Astrocyte of the spinal cord (primary cell): ENCODE measurements at regions not wholly inside any gene's neighbourhood (a gene's known extent, or its start where the extent isn't known, plus 50 kb on each side); places are given as distances from the start of the nearest gene placed in this dataset.

Experiments used
- DNase-seq: peaks from one replicate; pipeline ENCODE4 v3.0.0; 2011; ENCODE audit warnings: low read depth, low spot score
- H3K4me3 ChIP-seq: 2 replicates; pipeline ENCODE4 v1.5.1; 2011; ENCODE audit warnings: low read depth, mild to moderate bottlenecking, low read length, moderate library complexity
- in situ Hi-C: cut with HindIII; loops from 2 replicates; pipeline ENCODE4 v1.10.0; 2017; ENCODE audit warnings: low sequenced_read_pairs
- TF ChIP-seq, protein P1 (sequence below): IDR thresholded peaks from 2 replicates; pipeline ENCODE4 v1.5.1; 2012; ENCODE audit warnings: low read depth, mild to moderate bottlenecking, low read length, inconsistent platforms

DNA sequence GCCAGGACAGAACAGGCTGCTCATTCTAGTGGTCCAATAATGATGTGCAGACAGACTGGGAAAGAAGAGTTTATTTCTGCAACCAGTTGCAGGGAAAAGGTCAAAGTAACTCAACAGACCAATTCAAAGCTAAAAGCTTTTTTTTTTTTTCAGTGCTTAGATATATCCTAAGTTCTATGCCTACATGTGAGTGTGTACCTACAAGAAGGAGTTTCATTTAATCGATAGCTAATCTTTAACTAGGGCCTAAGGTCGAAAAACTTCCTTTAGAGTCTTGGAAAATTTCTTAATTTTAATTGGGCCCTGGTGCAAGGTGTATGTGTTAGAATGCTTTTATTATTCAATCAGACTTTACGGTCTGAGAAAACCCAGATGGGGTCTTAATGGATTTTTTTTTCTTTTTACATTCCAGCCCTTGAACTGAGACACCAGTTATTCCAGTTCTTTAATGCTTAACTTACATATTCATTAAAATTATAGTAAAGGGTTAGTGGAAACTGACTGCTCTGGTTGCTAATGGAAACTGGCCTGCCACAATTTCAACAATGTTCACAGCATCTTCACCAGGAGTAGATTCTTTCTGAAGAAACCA lies 365.3 kb downstream of the MTRR start:
- H3K4me3 ChIP-seq = no peak overlapping the region
- DNase-seq = no peak
- TF ChIP-seq, protein P1, sequence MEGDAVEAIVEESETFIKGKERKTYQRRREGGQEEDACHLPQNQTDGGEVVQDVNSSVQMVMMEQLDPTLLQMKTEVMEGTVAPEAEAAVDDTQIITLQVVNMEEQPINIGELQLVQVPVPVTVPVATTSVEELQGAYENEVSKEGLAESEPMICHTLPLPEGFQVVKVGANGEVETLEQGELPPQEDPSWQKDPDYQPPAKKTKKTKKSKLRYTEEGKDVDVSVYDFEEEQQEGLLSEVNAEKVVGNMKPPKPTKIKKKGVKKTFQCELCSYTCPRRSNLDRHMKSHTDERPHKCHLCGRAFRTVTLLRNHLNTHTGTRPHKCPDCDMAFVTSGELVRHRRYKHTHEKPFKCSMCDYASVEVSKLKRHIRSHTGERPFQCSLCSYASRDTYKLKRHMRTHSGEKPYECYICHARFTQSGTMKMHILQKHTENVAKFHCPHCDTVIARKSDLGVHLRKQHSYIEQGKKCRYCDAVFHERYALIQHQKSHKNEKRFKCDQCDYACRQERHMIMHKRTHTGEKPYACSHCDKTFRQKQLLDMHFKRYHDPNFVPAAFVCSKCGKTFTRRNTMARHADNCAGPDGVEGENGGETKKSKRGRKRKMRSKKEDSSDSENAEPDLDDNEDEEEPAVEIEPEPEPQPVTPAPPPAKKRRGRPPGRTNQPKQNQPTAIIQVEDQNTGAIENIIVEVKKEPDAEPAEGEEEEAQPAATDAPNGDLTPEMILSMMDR = no peak
- in situ Hi-C loops = no loop called here

DNA sequence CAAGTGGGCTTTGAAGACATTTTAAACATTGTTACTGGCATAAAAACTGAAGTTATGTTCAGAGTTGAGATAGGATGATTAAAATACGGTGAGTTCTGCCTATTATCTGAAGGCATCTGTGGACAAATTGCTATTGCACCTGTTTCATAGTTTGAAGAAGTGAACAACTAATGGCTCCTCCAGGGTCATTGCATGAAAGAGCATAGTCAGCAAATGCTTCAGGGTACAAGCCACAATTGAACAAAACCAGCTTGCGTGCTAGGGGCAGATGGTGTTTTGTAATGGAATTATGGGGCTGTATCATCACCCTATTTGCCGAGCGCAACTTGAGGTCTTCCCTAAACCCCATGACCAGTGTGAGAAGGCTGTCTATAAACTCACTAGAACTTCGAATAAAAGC lies 369.1 kb downstream of the MTRR start:
- in situ Hi-C loops = no loop called here
- TF ChIP-seq, protein P1 = no peak
- no peak for DNase-seq
- no peak overlapping the region for H3K4me3 ChIP-seq

- in situ Hi-C loops = no loop called here
- no peak for DNase-seq
- TF ChIP-seq, protein P1 = no peak
- no peak overlapping the region for H3K4me3 ChIP-seq
Measured at GRCh38 chr5:8239198-8239597, 370.2 kb downstream of the MTRR start.

DNA sequence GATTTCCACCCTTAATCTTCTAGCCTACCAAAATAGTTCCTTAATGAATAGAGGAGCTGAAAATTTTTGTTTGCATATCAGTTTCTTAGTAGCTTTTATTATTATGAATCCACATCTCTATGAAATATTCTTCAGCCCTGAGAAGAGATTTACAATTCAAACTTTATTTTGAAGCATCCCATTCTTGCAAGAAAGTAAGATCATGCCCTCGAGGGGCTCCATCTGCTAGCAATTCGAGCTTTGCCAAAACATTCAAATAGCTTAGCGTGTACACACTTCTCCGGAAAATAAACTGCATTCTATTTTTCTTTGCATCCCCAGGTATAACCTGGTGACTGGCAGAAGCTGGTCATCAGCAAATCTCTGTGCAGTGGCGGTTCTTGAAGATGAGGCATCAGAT lies 370.7 kb downstream of the MTRR start:
- H3K4me3 ChIP-seq = no peak overlapping the region
- DNase-seq = no peak
- TF ChIP-seq, protein P1 = no peak
- in situ Hi-C loops = no loop called here

DNA sequence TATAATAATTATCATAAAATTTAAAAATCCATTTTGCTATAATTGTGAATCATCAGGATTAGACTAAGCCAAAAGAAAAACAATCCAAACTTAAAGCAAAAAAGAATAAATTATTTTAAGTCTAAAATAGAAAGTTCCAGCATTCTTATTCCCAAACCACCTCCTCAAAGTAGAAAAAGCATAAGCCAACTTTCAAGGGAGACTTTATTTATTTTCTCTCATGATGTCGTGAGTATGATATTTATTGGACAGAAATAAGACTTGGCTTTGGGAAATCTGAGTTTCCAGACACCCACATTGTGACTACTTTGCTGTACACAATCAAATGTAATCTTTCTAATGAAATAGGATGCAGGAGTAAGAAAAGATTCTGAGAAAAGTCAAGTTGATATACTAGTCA lies 372.1 kb downstream of the MTRR start:
- no peak overlapping the region for H3K4me3 ChIP-seq
- TF ChIP-seq, protein P1 = no peak
- no peak for DNase-seq
- in situ Hi-C loops = no loop called here

DNA sequence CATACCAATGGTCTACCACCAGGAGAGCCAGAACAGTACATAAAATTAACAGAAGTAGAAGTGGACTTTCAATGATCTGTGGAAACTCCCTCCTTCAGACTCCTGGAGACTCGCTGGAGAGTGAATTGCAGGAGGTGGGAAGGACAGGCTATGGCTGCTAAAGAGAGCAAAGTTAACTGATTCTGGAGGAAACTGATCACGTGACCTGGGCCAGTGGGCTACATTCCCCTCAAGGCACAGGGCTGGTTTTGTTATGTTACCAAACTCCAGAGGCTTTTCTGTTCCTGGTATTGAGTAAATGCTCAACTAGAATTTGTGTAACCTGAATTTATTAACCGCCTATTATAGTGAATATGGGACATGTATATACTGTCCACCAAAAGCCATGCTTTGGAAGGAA lies 372.6 kb downstream of the MTRR start:
- no peak for DNase-seq
- TF ChIP-seq, protein P1 = no peak
- in situ Hi-C loops = no loop called here
- no peak overlapping the region for H3K4me3 ChIP-seq
